Central memory CD8-positive, alpha-beta T cell (primary cell): ENCODE measurements at regions not wholly inside any gene's neighbourhood (a gene's known extent, or its start where the extent isn't known, plus 50 kb on each side); places are given as distances from the start of the nearest gene placed in this dataset.

ENCODE experiments used
- ATAC-seq: fragments of 150-1000 bp; cut with Tn5 transposase; replicated peaks from 2 replicates; pipeline ENCODE4 v1.10.0; 2022; ENCODE audit warnings: mild to moderate bottlenecking, moderate FRiP score, moderate number of reproducible peaks; ENCODE audit not compliant: poor library complexity, severe bottlenecking; ENCODE audit errors: extremely low read depth
- DNase-seq, 2 donors: peaks; one replicate each; pipeline ENCODE4 v3.0.0; 2021; ENCODE audit warnings: low spot score in 2 of 2
- H3K27ac Mint-ChIP-seq: one replicate; pipeline ENCODE4 v1.8.0; 2022; ENCODE audit warnings: low read depth, mild to moderate bottlenecking, moderate library complexity, mixed read lengths
- H3K27me3 Mint-ChIP-seq: one replicate; pipeline ENCODE4 v1.8.0; 2022; ENCODE audit warnings: mixed read lengths
- H3K36me3 Mint-ChIP-seq: one replicate; pipeline ENCODE4 v1.8.0; 2022; ENCODE audit warnings: mild to moderate bottlenecking, moderate library complexity, mixed read lengths; ENCODE audit not compliant: insufficient read depth
- H3K4me1 Mint-ChIP-seq: one replicate; pipeline ENCODE4 v1.8.0; 2022; ENCODE audit warnings: mixed read lengths
- H3K4me3 Mint-ChIP-seq: one replicate; pipeline ENCODE4 v1.8.0; 2022; ENCODE audit warnings: mild to moderate bottlenecking, moderate library complexity, mixed read lengths
- H3K9me3 Mint-ChIP-seq: one replicate; pipeline ENCODE4 v1.8.0; 2022; ENCODE audit warnings: mixed read lengths

DNA sequence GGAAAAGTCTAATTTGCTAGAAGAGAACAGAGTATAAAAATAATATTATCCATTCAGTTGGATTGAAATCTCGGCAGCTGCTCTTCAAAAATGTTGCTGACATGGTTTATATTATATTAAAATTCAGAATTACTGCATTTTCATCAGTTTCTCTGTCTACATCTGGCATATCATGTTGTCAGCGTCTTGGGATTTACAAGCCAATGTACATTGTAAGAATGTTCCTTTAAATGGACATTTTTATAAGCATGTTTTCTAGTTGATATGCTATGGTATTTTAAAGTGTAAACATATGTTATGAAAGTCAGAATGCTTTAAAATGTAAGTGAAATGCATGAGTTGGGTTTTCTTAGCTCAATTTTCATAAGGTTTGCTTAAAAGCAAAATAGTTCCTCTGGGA lies 528.1 kb upstream of the CDH8 start:
- DNase-seq, result no peak
- peaks cover 18% of the 10 kb centered on the region for H3K9me3 Mint-ChIP-seq
- H3K27ac Mint-ChIP-seq, result no peak overlapping the region

DNA sequence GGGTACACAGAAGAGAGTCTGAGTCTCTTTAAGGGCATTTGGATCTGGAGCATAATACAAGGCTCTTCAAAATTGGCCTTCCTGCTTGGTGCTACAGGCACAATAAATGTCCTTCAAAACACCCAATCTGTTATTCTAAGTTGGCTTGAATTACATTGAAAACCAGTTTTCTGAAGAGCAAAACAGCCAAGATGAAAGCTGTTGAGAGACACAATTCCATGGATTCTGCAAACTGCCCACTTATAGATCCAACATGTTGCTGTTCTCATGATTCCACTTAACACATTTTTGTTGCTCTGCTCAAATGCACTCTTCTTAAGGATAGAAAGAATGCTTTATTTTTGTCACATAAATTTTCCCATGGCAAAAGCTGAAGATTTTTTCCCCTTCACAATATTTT lies 525.9 kb upstream of the CDH8 start:
- Mint-ChIP-seq H3K9me3 (peaks cover 29% of the 10 kb centered on the region), H3K4me1 (no peaks in the 10 kb centered on the region), H3K27me3 (no peaks in the 10 kb centered on the region), H3K4me3 (no peak overlapping the region), H3K36me3 (no peaks in the 10 kb centered on the region), H3K27ac (no peak overlapping the region)
- no peak for DNase-seq
- no peak for ATAC-seq

More for the DNA sequence above, 528.1 kb upstream of the CDH8 start:
- no peaks in the 10 kb centered on the region for H3K27me3 Mint-ChIP-seq
- H3K36me3 Mint-ChIP-seq, result no peaks in the 10 kb centered on the region
- no peaks in the 10 kb centered on the region for H3K4me1 Mint-ChIP-seq
- no peak overlapping the region for H3K4me3 Mint-ChIP-seq
- ATAC-seq, result no peak

DNA sequence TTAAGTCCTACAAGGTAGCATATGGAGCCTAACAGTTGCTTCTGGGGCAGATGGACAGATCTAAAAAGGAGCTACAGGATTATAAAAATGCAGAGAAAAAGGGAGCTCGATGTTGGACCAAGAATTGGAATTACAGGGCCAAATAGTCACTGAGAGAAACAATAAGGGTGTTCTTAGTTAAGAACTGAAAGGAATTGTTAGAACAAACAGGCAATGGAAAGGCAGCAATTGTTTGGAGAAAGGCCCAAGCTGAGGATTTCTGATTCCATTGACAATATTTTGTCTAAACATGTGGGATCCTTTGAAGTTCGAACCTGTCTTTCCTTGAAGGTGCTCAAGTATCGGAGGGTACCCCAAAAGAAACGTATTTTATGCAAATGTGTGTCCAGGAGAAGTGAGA lies 513.6 kb upstream of the CDH8 start:
- H3K36me3 Mint-ChIP-seq, result no peaks in the 10 kb centered on the region
- ATAC-seq (no peak), DNase-seq (no peak)
- no peaks in the 10 kb centered on the region for H3K4me1 Mint-ChIP-seq
- H3K27me3 Mint-ChIP-seq, result no peaks in the 10 kb centered on the region
- H3K4me3 Mint-ChIP-seq, result no peak overlapping the region
- peaks cover 22% of the 10 kb centered on the region for H3K9me3 Mint-ChIP-seq
- H3K27ac Mint-ChIP-seq, result no peak overlapping the region

DNA sequence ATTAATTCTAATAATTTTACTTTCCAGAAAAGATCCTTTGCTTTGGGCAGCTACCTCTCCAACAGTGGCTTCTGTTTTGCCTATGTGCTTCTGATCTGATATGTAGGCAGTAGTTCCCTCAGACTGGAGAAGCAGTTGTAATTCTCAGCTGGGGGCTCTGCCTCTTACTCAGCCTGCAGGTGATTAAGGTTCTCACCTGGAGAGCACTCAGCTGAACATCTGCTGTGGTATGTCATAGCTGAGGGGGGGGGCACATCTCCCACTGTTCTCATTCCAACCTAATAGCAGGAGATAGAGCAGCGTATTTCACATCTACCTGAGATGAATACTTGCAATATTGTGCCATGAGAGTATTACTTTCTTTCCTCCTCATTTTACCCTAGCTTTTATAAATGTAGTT lies 511.9 kb upstream of the CDH8 start:
- ATAC-seq (no peak), DNase-seq (no peak)
- Mint-ChIP-seq H3K4me1 (no peaks in the 10 kb centered on the region), H3K27me3 (no peaks in the 10 kb centered on the region), H3K36me3 (no peaks in the 10 kb centered on the region), H3K9me3 (peaks cover 22% of the 10 kb centered on the region), H3K4me3 (no peak overlapping the region), H3K27ac (no peak overlapping the region)

DNA sequence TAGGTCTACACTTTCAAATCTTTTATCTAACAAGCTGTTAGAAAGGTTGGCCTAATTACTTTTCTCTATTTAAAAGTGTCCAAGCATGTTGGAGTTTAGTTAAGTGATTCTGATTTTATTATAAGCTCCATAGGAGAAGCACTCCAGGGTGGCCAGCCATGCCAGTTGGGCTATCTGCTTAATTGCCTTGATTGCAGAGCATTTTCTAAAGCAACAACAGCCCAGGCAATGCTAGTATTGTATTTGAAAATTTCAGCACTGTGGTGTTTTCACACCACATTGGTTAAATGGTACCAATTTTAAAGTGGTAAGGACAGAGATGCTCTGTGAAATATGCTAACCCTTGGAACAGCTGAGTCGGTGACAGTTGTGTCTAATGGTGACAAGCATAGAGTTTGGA lies 510.5 kb upstream of the CDH8 start:
- H3K9me3 Mint-ChIP-seq, result peaks cover 21% of the 10 kb centered on the region

DNA sequence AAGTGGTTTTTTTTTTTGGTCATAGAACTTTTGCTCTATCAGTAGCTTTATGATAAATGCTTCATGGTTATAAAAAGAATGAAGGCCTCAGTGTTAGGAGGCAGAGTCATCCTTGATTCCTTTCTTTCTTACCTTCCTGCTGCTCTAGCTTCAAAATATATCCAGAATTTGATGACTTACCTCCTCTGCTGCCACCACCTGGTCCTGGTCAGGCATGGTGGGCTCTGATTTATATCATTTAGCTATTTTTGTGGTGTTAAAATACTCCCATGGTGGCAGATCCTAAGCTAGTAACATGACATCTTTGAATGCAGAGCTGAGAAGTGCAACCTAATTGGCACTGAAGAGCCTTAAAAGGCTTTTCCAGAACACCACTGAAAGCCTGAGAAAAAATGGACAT lies 508.8 kb upstream of the CDH8 start:
- Mint-ChIP-seq H3K27me3 (no peaks in the 10 kb centered on the region), H3K4me1 (no peaks in the 10 kb centered on the region), H3K36me3 (no peaks in the 10 kb centered on the region), H3K9me3 (peaks cover 16% of the 10 kb centered on the region), H3K27ac (no peak overlapping the region), H3K4me3 (no peak overlapping the region)
- DNase-seq, result no peak
- no peak for ATAC-seq

More for the DNA sequence above, 510.5 kb upstream of the CDH8 start:
- no peaks in the 10 kb centered on the region for H3K4me1 Mint-ChIP-seq
- no peaks in the 10 kb centered on the region for H3K36me3 Mint-ChIP-seq
- ATAC-seq, result no peak
- H3K4me3 Mint-ChIP-seq, result no peak overlapping the region
- DNase-seq, result no peak
- H3K27me3 Mint-ChIP-seq, result no peaks in the 10 kb centered on the region
- no peak overlapping the region for H3K27ac Mint-ChIP-seq

DNA sequence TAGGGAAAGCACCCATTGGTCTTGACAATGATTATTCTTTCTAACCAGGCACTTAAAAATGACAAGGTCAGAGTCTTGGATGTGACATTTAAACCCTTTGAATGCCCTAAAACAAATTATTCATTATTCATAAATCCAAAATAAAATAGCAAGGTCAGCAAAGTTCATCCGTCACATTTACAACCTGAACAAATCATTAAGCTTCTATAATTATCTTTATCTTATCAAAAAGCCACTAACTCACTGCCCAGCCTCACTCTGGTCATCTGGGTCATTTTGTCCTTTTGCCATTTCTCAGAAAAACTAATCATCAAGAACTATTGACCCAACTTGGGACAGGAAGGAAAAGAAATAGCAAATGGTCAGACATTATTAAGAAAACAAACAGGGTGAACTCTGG lies 507.3 kb upstream of the CDH8 start:
- Mint-ChIP-seq H3K4me3 (no peak overlapping the region), H3K27me3 (no peaks in the 10 kb centered on the region), H3K9me3 (peaks cover 10% of the 10 kb centered on the region), H3K36me3 (no peaks in the 10 kb centered on the region), H3K4me1 (no peaks in the 10 kb centered on the region), H3K27ac (no peak overlapping the region)
- ATAC-seq, result no peak
- DNase-seq, result no peak

DNA sequence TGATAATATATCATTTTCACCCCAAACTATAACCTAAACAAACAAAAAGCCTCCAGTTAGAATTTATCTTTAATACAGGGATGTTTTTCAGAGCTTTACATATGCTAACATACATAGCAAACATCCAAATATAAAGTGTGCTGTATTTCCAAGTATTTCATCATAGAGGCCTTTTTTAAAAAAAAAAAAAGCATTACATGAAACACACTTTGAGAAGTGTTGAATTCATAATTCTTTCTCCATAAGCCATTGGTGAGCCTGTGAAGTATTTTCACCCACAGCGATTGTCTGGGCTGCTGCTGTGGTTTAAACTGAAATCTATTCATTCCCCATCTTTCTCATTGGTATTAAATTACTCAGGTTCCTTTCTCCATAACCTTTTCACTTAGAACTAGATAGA lies 503.4 kb upstream of the CDH8 start:
- Mint-ChIP-seq H3K36me3 (no peaks in the 10 kb centered on the region), H3K9me3 (peaks cover 20% of the 10 kb centered on the region), H3K4me1 (no peaks in the 10 kb centered on the region), H3K27ac (no peak overlapping the region), H3K4me3 (no peak overlapping the region), H3K27me3 (no peaks in the 10 kb centered on the region)
- DNase-seq (no peak), ATAC-seq (no peak)

DNA sequence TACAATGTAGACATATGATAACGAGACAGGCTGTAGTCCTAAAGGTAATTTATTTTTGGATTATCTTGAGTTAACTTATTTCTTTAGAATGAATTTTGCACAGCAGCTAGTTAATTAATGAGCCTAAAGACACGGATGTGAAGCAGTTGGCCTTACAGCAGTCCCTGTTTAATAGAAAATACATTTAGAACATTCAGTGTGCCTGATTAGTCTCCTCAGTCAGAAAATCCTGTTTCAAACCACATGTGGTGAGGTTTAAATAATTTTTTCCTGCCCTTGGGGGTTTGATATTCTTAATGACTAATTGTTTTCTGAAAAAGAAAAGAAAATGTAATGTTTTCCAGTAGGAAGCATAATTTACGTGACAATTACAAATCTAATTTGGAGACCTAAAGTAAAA lies 494.2 kb upstream of the CDH8 start:
- H3K9me3 Mint-ChIP-seq, result peaks cover 20% of the 10 kb centered on the region
- no peak overlapping the region for H3K4me3 Mint-ChIP-seq
- H3K4me1 Mint-ChIP-seq, result no peaks in the 10 kb centered on the region
- DNase-seq (no peak), ATAC-seq (no peak)
- no peak overlapping the region for H3K27ac Mint-ChIP-seq
- H3K36me3 Mint-ChIP-seq, result no peaks in the 10 kb centered on the region
- no peaks in the 10 kb centered on the region for H3K27me3 Mint-ChIP-seq

DNA sequence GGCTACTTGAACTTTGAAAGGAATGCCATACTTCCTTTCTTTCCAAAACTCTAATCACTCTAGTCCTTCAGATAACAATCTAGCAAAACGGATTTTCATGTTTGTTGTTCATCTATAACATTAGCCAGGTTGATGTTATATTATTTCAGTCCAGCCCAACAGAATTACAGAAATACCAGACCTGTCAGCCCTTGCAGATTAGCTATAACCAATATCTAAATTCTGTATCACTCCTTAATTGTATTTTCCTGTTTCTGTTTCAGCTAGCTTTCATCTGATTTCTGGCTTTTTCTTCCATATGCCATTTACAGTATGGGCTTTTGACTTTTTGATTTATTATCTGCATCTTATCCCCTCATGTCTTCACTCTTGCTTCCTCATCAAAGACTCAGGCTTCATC lies 479.8 kb upstream of the CDH8 start:
- H3K27ac Mint-ChIP-seq, result no peak overlapping the region
- no peaks in the 10 kb centered on the region for H3K36me3 Mint-ChIP-seq
- no peaks in the 10 kb centered on the region for H3K4me1 Mint-ChIP-seq
- ATAC-seq (no peak), DNase-seq (no peak)
- H3K4me3 Mint-ChIP-seq, result no peak overlapping the region
- no peaks in the 10 kb centered on the region for H3K27me3 Mint-ChIP-seq
- H3K9me3 Mint-ChIP-seq, result peaks cover 37% of the 10 kb centered on the region

DNA sequence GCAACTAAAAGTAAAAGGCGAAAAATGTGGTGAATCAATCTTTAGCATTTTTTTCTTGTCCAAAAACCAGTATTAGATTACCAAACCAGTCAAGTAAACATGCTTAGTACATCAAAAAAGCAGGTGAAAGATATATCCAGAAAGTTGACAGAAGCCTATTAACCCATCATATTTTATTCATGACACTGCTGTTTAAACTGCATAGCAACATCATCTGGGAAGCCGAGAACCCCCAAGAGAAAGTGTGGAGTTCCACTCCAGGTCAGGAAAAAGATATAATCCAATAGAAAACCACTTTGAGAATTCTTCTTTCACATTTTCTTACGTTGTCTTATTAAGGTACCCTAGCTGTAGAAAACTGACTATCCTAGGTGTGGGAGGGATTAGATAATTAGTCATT lies 466.8 kb upstream of the CDH8 start:
- H3K4me1 Mint-ChIP-seq, result no peaks in the 10 kb centered on the region
- no peak for DNase-seq
- H3K9me3 Mint-ChIP-seq, result peaks cover 17% of the 10 kb centered on the region
- no peaks in the 10 kb centered on the region for H3K36me3 Mint-ChIP-seq
- H3K27me3 Mint-ChIP-seq, result no peaks in the 10 kb centered on the region
- no peak overlapping the region for H3K27ac Mint-ChIP-seq
- no peak for ATAC-seq
- no peak overlapping the region for H3K4me3 Mint-ChIP-seq

DNA sequence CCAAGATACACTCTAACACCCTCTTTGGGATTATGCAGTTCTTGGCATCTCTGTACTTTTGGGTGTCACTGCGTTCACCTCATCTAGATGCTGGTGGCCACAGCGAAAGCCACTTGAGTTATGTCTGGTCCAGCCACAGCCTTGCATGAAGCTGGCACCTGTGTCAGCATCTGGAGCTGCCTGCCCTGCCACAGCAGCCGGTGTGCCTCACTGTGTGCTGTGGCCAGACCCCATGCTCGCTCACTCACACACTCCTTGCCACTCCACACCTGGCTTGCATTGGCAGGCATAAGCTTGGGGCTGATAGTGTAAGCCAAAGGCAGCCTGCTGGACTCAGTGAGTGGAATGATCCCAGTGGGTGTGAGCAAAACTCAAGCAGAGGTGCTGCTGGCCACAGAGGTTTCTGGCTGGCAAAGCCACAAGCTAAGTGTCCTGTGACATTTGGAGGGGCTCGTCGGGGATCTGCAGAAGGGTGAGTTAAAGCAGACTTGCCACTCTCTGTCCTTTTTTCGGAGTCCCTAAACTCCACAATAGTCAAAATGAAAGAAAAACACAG lies 442.7 kb upstream of the CDH8 start:
- Mint-ChIP-seq H3K27ac (no peak overlapping the region), H3K4me1 (no peaks in the 10 kb centered on the region), H3K27me3 (no peaks in the 10 kb centered on the region), H3K36me3 (no peaks in the 10 kb centered on the region), H3K9me3 (peaks cover 11% of the 10 kb centered on the region), H3K4me3 (no peak overlapping the region)
- ATAC-seq (no peak), DNase-seq (no peak)

DNA sequence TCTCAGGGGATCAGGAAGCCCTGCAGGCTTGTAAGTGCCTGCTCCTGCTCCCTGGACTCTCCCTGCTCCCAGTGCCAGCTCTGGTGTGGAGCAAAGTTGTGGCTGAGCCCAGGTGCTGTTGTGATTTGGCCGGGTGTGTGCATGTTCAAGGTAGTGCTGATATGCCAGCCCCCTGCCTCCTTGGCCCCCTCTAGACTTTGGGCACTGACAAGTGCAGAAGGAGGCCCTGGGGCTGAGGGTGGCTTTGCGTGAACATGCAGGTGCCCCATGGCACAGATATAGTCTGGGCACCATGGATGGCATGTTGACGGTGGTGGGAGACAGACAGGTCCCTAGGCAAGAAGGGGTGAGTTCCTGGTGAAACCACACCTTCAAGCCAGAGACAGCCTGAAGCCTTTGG lies 441.6 kb upstream of the CDH8 start:
- no peaks in the 10 kb centered on the region for H3K27me3 Mint-ChIP-seq
- no peak for ATAC-seq
- H3K9me3 Mint-ChIP-seq, result peaks cover 13% of the 10 kb centered on the region
- no peak overlapping the region for H3K4me3 Mint-ChIP-seq
- no peaks in the 10 kb centered on the region for H3K4me1 Mint-ChIP-seq
- no peak overlapping the region for H3K27ac Mint-ChIP-seq
- H3K36me3 Mint-ChIP-seq, result no peaks in the 10 kb centered on the region
- DNase-seq, result no peak

DNA sequence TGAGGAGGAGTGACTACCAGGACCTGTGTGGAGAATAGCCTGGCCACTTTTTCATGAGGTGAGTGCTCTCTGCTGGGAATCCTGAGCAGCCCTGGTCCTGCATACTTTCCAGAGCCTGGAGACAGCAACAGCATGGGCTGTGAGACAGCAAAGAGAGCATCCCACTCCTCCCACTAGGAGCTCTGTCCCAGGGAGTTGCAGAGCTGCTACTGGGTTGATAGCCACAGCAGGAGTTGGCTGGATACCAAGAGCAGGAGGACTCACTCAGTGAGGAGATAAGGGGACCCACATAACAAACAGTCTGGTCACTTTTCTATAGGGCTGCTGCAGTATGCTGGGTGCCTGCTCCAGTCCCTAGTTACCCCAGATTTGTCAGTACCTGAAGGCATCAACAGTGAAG lies 439.3 kb upstream of the CDH8 start:
- no peaks in the 10 kb centered on the region for H3K36me3 Mint-ChIP-seq
- ATAC-seq, result no peak
- H3K27me3 Mint-ChIP-seq, result no peaks in the 10 kb centered on the region
- no peaks in the 10 kb centered on the region for H3K4me1 Mint-ChIP-seq
- H3K27ac Mint-ChIP-seq, result no peak overlapping the region
- peaks cover 33% of the 10 kb centered on the region for H3K9me3 Mint-ChIP-seq
- no peak for DNase-seq
- H3K4me3 Mint-ChIP-seq, result no peak overlapping the region
